HFF-Myc (cell line): ENCODE measurements at regions not wholly inside any gene's neighbourhood (a gene's known extent, or its start where the extent isn't known, plus 50 kb on each side); places are given as distances from the start of the nearest gene placed in this dataset.

Experiments used
- DNase-seq: peaks from one replicate; pipeline ENCODE4 v3.0.0-alpha.2; 2011; ENCODE audit warnings: low read depth; ENCODE audit errors: extremely low read depth
- H3K4me3 ChIP-seq: replicated peaks from 2 replicates; pipeline ENCODE4 v1.5.1; 2011; ENCODE audit warnings: low read depth, mild to moderate bottlenecking, control low read depth, low read length
- TF ChIP-seq, protein P1 (sequence below): IDR thresholded peaks from 2 replicates; pipeline ENCODE4 v1.5.1; 2012; ENCODE audit warnings: mild to moderate bottlenecking, low read depth, low read length, control low read depth; ENCODE audit errors: missing control alignments

DNA sequence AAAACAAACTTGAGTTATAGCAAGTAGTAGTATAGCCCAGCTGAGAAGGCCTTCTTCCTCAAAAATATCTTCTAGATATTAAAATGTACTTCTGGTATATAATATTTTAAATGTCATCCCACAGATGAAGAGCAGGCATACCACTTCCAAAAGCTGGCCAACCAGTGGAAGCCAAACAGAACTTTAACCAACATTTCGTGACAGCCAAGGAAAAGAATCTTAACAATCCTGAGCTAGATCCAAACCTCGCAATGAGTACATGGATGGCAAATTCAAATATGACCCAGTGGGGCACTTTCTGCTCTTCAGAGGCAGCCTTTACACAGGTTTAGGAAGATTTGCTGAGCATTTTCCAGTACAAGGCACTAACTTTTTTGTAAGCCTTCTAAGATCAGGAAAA lies 91.8 kb upstream of the ACO1 start:
- no peak overlapping the region for H3K4me3 ChIP-seq
- no peak for DNase-seq
- TF ChIP-seq, protein P1, sequence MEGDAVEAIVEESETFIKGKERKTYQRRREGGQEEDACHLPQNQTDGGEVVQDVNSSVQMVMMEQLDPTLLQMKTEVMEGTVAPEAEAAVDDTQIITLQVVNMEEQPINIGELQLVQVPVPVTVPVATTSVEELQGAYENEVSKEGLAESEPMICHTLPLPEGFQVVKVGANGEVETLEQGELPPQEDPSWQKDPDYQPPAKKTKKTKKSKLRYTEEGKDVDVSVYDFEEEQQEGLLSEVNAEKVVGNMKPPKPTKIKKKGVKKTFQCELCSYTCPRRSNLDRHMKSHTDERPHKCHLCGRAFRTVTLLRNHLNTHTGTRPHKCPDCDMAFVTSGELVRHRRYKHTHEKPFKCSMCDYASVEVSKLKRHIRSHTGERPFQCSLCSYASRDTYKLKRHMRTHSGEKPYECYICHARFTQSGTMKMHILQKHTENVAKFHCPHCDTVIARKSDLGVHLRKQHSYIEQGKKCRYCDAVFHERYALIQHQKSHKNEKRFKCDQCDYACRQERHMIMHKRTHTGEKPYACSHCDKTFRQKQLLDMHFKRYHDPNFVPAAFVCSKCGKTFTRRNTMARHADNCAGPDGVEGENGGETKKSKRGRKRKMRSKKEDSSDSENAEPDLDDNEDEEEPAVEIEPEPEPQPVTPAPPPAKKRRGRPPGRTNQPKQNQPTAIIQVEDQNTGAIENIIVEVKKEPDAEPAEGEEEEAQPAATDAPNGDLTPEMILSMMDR = no peak

DNA sequence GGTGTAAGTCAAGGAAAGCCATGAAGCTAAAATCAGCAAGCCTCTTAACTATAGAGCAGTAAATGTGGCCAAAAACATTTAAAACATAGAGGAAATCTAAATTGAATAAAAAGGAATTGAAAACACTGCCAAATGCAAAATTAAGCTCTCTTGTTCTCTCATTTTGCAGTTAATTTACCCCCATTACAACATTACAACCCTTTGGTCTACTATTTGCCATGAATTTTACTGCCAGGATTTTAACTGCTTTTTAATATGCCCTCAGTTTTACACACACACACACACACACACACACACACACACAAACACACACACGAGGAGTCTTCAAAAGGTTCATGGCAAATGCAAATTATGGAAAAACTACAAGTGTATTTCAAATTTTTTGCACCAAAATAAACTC lies 91.4 kb upstream of the ACO1 start:
- TF ChIP-seq, protein P1 = no peak
- no peak for DNase-seq
- H3K4me3 ChIP-seq = no peak overlapping the region

DNA sequence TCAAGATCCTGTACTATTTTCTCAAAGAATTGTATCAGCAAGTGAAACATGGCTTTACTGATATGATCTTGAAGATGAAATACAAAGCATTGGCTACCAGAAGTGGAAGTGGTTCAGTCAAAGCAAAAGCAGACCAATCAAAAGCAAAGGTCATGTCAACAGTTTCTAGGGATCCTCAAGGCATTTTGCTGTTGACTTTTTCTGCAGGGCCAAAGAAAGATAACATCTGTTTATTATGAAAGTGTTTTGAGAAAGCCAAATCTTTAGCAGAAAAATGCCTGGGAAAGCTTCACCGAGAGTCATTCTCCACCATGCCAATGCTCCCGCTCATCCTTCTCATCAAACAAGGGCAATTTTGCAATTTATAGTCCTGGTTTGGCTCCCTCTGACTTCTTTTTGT lies 90.3 kb upstream of the ACO1 start:
- DNase-seq = no peak

DNA sequence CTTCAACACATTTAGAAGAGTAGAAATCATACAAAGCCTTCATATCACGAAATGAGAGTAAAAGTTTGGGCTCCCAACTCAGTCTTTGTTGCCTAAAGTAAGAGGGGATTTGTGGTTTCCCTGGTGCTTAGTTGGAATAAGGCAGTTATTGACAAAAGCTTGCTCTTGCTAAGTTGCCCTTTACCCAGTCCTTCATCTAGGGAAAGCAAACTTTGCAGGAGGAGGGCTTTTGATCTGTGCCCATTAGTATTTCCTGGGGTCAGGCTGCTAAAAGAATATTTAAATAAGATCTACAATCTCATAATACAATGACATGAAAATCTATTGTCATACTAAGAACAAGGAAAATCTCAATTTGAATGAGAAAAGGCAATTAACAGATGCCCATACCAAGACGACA lies 84.1 kb upstream of the ACO1 start:
- no peak for DNase-seq
- H3K4me3 ChIP-seq = no peak overlapping the region
- TF ChIP-seq, protein P1 = no peak

More for the DNA sequence above, 90.3 kb upstream of the ACO1 start:
- H3K4me3 ChIP-seq = no peak overlapping the region
- TF ChIP-seq, protein P1 = no peak

DNA sequence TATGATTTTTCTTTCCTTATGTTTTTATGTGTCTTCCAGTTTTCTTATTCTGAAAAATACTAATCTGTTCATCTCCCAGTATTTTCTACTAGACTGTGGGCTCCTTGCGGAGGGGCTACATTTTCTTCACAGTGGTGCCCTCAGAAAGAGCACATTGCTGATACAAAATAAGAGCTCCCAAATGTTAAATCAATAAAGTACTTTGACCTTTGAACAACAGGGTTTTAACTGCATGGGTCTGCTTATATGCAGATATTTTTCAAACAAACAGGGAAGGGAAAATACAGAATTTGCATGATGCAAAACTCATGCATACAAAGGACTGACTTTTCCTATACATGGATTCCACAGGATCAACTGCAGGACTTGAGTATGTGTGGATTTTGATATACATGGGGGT lies 79.9 kb upstream of the ACO1 start:
- no peak overlapping the region for H3K4me3 ChIP-seq
- DNase-seq = no peak
- TF ChIP-seq, protein P1 = no peak

DNA sequence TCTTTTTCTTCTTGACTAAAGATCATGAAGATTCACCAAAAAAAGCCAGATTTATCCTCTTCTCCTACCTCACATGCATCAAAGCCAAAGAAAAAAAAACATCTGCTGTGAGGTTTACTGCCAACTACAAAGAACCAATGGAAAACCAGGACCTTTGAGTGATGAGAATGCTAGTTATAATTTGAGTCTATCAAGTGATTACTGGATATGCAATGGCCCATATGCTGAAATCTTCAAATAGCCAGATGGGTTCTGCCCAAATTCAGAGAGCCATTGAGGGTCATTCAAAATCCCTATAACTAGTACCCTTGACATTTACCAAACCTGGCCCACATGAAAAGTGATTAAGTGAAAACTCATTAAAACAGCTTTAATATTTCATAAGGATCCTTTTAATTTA lies 78.4 kb upstream of the ACO1 start:
- no peak for DNase-seq
- TF ChIP-seq, protein P1 = no peak
- no peak overlapping the region for H3K4me3 ChIP-seq

DNA sequence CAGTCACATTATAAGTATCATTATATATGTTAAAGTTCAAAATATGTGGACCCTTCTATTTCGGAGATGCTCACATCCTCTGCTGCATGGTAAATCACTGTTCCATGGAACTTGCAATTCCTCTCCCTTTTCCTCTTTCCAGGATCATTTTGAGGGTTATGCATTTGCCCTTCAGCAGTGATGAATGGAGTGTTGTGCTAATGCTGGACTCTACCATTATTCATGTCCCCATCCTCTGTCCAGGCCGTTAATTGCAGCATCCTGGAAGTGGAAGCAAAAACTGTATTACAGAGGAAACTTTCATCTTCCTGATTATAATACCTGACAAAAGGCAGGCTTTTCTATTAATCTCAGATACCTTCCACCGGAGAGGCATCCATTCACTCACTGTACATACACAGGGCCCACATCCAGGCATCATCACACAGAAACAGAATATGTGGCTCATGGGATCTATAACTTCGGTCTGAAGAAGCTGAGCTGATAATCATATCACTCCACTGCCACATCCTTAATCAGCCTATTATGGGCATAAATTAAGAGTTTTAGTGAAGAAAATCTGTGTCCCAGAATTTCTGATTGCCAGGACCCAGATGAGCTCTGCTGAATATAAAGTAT lies 65.0 kb upstream of the ACO1 start:
- H3K4me3 ChIP-seq = no peak overlapping the region
- DNase-seq = no peak
- TF ChIP-seq, protein P1 = no peak
